GM21390 (cell line): ENCODE measurements at regions not wholly inside any gene's neighbourhood (a gene's known extent, or its start where the extent isn't known, plus 50 kb on each side); places are given as distances from the start of the nearest gene placed in this dataset.

Experiments used
- ATAC-seq: cut with Tn5 transposase; IDR thresholded peaks from one replicate; pipeline ENCODE4 v1.9.1; 2021; ENCODE audit not compliant: unreplicated experiment

GRCh38 chr2:76326636-76327035 lies 615.9 kb upstream of the GCFC2 start:
- no peak for ATAC-seq

- no peak for ATAC-seq
These were observed 612.7 kb upstream of the GCFC2 start for GRCh38 chr2:76323381-76323780.

- ATAC-seq: no peak
These were observed 610.0 kb upstream of the GCFC2 start for GRCh38 chr2:76320716-76321115.

DNA sequence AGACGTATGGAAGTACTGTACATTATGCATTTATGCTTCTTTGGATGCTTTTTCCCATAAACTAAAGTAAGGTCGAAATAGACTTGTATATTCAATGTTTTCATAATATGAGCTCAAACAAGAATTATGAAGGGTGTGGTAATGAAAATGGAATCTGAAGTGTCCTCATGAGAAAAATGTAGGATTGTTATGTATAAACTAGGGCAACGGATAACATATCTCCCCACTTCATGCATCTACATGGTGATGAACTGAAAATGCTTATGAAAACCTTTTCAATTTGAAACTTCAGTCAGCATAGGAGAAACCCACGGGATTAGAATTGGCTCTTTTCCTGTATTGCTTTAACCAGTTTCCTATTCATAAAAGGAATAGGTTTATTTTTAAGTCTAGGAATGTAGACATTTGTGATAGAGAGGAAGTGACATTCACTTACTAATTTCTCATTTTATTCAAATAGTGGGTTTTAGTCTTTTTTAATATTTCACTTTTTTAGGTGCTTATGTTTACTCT lies 608.2 kb upstream of the GCFC2 start:
- ATAC-seq: no peak

GRCh38 chr2:76316691-76317090 lies 606.0 kb upstream of the GCFC2 start:
- no peak for ATAC-seq

DNA sequence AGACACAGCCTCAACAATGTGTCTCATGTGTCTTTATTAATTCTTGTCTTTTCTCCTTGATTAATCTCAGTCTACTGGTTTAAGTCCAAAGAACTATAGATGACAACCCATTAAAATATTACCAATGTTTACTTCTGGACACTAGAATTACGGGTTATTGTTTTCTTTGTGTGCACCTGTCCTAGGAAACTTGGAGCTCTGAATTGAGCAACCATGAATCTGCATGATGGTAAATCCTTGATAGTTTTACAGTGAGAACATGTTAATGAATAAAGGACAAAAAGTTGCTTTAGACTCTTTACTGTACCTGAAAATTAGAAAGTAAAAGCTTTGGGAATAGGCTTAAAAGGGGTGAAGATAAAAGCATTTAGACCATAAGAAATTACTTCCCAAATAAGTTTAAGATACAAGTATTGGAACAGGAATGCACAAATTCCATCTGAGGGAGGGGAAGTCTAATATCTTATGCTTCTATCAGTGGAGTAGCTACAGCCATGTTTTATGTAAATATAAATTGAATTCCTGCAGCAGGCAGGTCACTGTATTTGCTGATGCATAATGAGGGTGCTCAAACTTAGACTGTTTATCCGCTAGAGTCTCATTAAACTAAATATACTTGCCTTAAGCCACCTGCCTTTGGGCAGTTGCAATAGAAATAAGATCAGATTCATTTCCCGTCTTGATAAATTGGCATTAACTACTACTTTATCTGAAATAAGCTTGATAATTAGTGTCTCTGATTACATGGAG lies 603.7 kb upstream of the GCFC2 start:
- no peak for ATAC-seq

GRCh38 chr2:76312236-76312635 lies 601.5 kb upstream of the GCFC2 start:
- no peak for ATAC-seq

GRCh38 chr2:76311728-76312127 lies 601.0 kb upstream of the GCFC2 start:
- no peak for ATAC-seq

- ATAC-seq: no peak
These were observed 600.3 kb upstream of the GCFC2 start for GRCh38 chr2:76310894-76311633.

DNA sequence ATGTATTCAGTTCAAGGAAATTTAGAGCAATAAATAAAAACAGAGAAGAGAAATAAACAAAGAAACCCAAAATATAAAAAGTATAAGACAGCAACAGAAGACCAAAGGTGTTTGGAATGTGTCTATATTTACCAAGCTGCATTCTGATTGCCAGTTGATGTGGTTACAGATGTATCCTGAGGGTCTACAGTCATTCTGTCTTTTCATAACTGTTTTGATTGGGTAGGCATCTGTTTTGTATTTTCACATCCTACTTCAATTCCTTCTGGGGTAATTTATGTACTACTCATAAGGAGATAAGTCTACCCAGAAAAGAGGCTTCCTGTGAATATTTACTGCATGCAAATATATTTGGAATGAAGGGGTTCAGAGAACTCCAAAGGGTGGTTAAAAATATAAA lies 596.8 kb upstream of the GCFC2 start:
- ATAC-seq: no peak

- ATAC-seq: no peak
These were observed 587.3 kb upstream of the GCFC2 start for GRCh38 chr2:76298041-76298440.

GRCh38 chr2:76296438-76296837 lies 585.7 kb upstream of the GCFC2 start:
- no peak for ATAC-seq

DNA sequence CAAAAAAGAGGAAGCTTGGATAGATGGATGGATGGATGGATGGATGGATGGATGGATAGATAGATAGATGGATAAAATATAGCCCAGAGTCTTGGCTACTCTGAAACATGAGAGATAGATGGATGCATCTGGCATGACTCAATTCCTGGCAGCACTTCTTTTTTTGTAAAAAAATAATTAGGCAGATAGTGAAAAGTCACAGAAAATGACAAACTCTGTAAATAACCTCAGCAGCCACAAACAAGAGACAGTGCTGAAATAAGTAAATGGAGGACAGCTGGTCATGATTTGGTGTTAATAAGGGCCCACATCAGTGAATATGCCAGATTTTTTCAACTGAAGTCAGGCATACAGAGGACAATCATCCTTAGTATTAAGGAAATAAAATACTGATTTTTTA lies 585.0 kb upstream of the GCFC2 start:
- ATAC-seq: no peak

- ATAC-seq: no peak
These were observed 577.9 kb upstream of the GCFC2 start for GRCh38 chr2:76288598-76288997.

DNA sequence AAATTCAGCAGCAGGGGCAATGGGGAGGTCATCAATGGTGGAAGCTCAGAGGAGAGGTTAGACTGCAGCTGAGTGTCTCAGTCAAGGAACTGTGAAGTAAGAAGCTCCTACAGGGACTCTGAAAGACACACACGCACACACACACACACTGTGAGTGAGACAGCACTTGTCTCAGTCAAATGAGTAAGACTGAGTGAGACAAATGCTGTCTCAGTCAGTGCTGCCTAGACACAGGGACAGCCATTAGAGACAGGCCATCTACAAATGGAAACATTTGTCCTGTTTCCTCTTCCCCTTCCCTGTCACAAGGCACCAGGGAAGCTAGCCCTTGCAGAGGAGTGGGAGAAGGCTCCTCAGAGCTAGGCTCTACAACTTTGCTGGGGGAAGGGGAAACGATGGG lies 577.4 kb upstream of the GCFC2 start:
- ATAC-seq: no peak

- no peak for ATAC-seq
These were observed 572.6 kb upstream of the GCFC2 start for GRCh38 chr2:76283350-76283749.

DNA sequence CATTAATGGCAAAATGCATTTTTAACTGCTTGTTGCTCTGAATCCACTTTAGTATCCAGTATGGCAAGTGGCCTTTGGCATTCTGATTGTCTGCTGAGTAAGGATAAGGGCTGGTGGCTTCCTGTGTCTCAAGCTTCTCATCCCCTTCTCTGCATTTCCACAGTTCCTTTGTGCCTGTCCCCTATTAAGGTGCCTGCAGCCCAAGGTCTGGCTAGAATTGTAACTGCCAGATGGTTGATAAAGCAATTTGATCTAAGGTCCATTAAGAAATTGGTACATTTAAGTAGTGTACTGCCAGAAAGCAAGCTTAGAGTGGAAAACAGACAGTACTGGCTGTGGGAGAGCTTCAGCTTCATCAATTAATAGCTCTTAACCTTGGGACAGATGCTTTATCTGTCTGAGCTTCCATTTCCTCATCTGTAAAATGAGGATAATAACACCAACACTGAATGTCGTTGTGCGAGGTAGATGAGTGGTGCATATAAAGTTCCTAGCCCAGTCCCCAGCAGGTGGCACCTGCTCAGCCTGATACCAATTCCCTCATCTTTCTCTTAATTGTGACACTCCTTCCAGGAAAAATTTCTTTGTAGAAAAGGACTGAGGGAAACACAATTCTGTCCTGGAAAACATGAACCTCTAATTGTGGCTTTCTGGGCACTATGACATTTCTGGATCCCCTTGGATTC lies 570.6 kb upstream of the GCFC2 start:
- ATAC-seq: no peak

GRCh38 chr2:76280686-76281085 lies 570.0 kb upstream of the GCFC2 start:
- no peak for ATAC-seq

GRCh38 chr2:76279142-76279541 lies 568.4 kb upstream of the GCFC2 start:
- ATAC-seq: no peak

GRCh38 chr2:76275788-76276187 lies 565.1 kb upstream of the GCFC2 start:
- no peak for ATAC-seq

- ATAC-seq: no peak
These were observed 564.0 kb upstream of the GCFC2 start for GRCh38 chr2:76274676-76275075.

- no peak for ATAC-seq
These were observed 563.4 kb upstream of the GCFC2 start for GRCh38 chr2:76274160-76274559.
